Breast epithelium (tissue), 3 donors: ENCODE measurements at regions not wholly inside any gene's neighbourhood (a gene's known extent, or its start where the extent isn't known, plus 50 kb on each side); places are given as distances from the start of the nearest gene placed in this dataset.

Source experiments
- CTCF ChIP-seq, 3 donors: fragments of 450-650 bp; IDR thresholded peaks; one replicate each; pipeline ENCODE4 v1.5.1; 2016 to 2017; ENCODE audit warnings: antibody characterized with exemption in 3 of 3, mild to moderate bottlenecking in 3 of 3, moderate library complexity in 3 of 3
- POLR2A ChIP-seq: fragments of 450-650 bp; IDR thresholded peaks from one replicate; pipeline ENCODE4 v1.6.1; 2016; ENCODE audit warnings: antibody characterized with exemption, mild to moderate bottlenecking, moderate library complexity

- TF ChIP-seq POLR2A (no peak), CTCF (IDR thresholded peaks at IDR 0.05) (no peak)
Measured at GRCh38 chr20:11753155-11753554, 164.5 kb upstream of the BTBD3 start.
